Stimulated activated CD4-positive, alpha-beta T cell treated with anti-CD3 and anti-CD28 coated beads, Interleukin-2, amount 100 ng/mL, for 48 hours (primary cell): ENCODE measurements at regions not wholly inside any gene's neighbourhood (a gene's known extent, or its start where the extent isn't known, plus 50 kb on each side); places are given as distances from the start of the nearest gene placed in this dataset.

ENCODE experiments used
- DNase-seq, 2 donors: peaks; one replicate each; pipeline ENCODE4 v3.0.0-alpha.2; 2020

- DNase-seq = no peak
Observed at GRCh38 chr3:194805546-194805945, 119.9 kb downstream of the FAM43A start.

DNA sequence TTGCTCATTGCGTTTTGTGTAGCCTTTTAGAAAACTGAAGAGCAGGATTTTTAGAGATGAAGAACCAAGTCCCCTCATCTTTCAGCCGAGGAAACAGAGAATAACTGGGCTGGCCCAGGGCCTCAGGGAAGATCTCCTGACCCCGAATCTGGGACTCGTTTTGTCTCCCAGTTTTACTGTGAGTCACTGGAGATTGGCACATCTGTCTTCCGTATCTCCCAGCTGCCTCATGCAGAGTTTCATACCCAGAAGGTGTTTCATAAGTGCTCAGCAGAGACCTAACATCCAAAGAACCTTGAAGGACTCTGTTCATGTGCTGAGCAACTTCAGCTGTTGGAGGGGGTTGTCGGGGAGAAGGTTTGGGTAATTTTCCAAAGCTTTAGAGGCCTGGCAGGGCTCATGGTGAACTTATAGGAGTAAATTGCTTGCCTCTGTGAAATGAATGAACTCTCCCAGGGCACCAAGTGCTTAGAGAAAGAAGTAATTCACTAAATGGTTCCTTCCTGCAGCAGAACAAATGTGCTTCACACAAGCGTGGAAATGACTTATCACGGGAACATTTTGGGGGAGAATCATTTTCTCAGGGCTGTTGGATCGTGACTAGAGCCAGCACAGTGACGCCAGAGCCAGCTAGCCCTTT, 121.4 kb downstream of the FAM43A start:
- no peak for DNase-seq

- DNase-seq = no peak
Observed at GRCh38 chr3:194808640-194809097, 123.0 kb downstream of the FAM43A start.

- no peak for DNase-seq
Observed at GRCh38 chr3:194809382-194809781, 123.7 kb downstream of the FAM43A start.

GRCh38 chr3:194810076-194810475, 124.4 kb downstream of the FAM43A start:
- DNase-seq = no peak

GRCh38 chr3:194811118-194811517, 125.4 kb downstream of the FAM43A start:
- DNase-seq = no peak

DNA sequence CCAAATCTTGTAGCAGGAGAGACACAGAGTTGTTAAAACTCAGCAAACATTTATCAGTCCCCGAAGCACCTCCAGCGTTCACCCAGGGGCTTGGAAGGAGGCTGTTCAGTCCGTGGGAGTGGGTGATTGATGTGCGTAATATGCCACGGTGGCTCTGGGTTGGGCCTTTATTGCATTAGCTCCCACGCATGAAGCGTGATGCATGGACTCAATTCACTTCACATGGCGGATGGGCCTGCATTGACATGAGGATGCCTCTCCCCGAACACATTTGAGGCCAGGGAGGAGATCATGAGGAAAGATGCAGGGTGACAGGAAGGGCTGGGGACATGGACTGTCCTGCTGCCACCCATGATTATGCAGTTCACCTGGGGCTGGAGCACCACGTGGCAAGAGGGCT, 126.5 kb downstream of the FAM43A start:
- DNase-seq = no peak

- no peak for DNase-seq
Observed at GRCh38 chr3:194814878-194815357, 129.2 kb downstream of the FAM43A start.

- DNase-seq = no peak
Observed at GRCh38 chr3:194816748-194817591, 131.3 kb downstream of the FAM43A start.

DNA sequence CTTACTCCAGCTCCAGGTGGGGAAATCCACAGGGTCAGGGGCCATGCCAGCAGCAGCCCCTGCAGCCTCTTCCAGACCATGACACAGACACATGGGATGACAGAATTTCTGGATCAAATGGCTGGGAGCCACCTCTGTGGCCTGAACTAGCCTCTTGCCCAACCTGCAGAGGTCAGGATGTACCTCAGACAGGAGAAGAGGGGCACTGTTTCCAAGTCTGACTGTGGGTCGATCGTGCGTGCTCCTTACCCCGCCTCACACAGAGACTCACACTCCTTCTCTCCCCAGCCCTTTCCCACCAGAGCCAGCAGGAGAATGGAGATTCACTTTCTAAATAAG, 131.9 kb downstream of the FAM43A start:
- no peak for DNase-seq

GRCh38 chr3:194817936-194818335, 132.3 kb downstream of the FAM43A start:
- DNase-seq = no peak

- no peak for DNase-seq
Observed at GRCh38 chr3:194824100-194824499, 138.4 kb downstream of the FAM43A start.

DNA sequence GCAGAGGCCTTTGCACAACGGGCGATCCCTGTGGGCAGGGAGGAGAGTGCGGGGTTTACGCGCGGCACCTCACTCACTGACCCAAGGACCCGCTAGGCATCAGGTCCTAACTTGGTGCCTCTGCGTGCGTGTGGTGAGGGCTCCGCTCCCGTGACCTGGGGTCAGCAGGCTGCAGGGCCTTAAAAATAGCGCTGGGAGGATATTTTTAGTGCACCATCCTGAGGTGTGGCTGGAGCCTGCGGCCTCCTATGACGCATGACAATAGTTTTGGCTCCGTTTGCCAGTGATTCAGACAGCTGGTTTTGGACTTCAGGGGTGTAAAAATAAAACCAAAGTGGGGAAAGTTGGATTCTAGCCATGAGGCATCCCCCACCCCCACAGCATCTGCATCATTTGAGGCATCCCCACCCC, 139.0 kb downstream of the FAM43A start:
- DNase-seq = no peak

- no peak for DNase-seq
Observed at GRCh38 chr3:194826594-194826993, 140.9 kb downstream of the FAM43A start.

GRCh38 chr3:194827486-194827885, 141.8 kb downstream of the FAM43A start:
- DNase-seq = no peak

- no peak for DNase-seq
Observed at GRCh38 chr3:194828116-194828515, 142.4 kb downstream of the FAM43A start.

DNA sequence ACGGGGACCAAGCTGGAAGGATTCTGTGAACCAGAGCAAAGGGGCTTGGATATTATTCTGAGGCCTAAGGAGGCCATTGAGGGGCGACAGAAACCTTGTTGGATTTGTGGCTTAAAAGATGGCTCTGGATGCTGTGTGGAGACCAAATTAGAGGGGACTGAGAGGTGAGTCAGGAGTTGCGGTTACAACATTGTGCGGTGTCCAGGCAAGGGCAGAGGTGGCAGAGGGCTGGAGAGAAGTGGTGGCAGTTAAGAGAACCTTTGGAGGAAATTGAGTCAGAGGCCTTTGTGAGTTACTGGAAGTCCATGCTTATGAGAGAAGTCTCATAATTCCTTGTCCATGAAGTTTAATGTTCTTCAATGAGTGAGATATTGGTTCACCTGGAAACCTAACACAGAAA, 143.2 kb downstream of the FAM43A start:
- DNase-seq = no peak

GRCh38 chr3:194830401-194830800, 144.7 kb downstream of the FAM43A start:
- DNase-seq = no peak

- no peak for DNase-seq
Observed at GRCh38 chr3:194830978-194831377, 145.3 kb downstream of the FAM43A start.

- no peak for DNase-seq
Observed at GRCh38 chr3:194832346-194833104, 146.8 kb downstream of the FAM43A start.

DNA sequence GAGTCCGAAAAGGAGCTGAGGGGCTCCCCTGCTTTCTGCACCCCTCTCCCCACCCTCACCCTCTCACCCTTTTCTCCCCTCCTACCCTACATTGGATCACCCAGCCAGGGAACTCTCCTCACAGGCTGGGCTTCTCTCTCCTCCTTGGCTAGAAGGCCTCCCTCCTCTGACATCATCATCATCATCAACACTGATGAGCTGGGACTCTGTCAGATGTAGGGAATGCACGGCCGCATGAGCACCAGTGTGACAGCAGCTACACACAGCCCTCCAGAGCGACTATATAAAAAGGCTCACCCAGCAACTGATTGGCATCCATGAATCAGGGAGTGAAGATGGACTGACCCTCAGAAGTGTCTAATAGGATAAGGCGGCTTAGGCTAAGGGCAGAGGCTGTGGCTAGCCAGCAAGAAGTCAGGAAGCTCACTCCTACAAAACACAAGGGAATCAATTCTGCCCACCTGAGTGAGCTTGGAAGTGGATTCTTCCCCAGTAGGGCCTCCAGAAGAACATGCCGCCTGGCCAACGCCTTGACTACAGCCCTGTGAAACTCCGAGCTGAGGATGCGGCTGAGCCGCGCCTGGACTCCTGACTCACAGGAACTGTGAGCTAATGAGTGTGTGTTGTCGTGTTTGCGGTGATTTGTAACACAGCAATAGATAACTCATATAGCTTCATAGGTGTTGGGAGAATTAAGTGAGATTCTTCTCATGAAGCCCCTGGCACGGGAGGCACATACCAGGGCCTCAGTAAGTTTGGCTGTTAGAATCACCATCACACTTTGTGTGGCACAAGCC, 147.6 kb downstream of the FAM43A start:
- no peak for DNase-seq

DNA sequence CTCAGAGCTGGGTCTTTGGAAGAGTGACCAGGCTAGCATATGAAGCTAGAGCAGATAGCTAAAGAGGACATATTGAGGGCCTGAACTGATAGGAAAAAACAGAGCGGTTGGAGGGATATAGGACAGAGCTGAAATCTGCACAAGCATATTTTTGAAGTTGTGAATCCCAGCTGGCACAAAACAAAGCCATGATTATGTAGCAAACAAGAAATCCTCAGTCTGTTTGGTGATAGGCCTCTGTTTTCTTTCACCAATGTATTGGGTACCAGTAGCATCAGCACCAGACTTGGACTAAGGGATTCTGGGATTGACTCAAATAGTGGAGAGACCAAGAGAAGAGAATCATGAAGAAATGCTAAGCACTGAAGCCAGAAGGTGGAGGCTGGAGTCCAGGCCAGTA, 151.0 kb downstream of the FAM43A start:
- DNase-seq = no peak
